HL-60 (cell line): ENCODE measurements at regions not wholly inside any gene's neighbourhood (a gene's known extent, or its start where the extent isn't known, plus 50 kb on each side); places are given as distances from the start of the nearest gene placed in this dataset.

ENCODE experiments used
- DNase-seq, 2 experiments: peaks; one replicate each; pipeline ENCODE4 v3.0.0-alpha.2; 2010 to 2020; ENCODE audit warnings: low read depth in 1 of 2, low spot score in 1 of 2
- H3K27ac ChIP-seq: fragments of 250-450 bp; sonication (Bioruptor Pico); replicated peaks from 2 replicates; pipeline ENCODE4 v1.5.1; 2020; ENCODE audit warnings: mild to moderate bottlenecking, moderate library complexity
- H3K27me3 ChIP-seq: fragments of 250-450 bp; sonication (Bioruptor Pico); 2 replicates; pipeline ENCODE4 v1.5.1; 2021; ENCODE audit warnings: mild to moderate bottlenecking, moderate library complexity; ENCODE audit not compliant: insufficient read depth, poor library complexity, severe bottlenecking
- H3K4me3 ChIP-seq: replicated peaks from 2 replicates; pipeline ENCODE4 v1.5.1; 2011; ENCODE audit warnings: mild to moderate bottlenecking, control low read depth, low read length; ENCODE audit not compliant: insufficient read depth
- GABPA ChIP-seq: IDR thresholded peaks from 2 replicates; pipeline ENCODE4 v1.6.1; 2012; ENCODE audit warnings: low read depth
- POLR2AphosphoS5 ChIP-seq: IDR thresholded peaks from 2 replicates; pipeline ENCODE4 v1.6.1; 2012; ENCODE audit warnings: low read depth
- SPI1 ChIP-seq: IDR thresholded peaks from 2 replicates; pipeline ENCODE4 v1.6.1; 2012; ENCODE audit warnings: low read depth, mild to moderate bottlenecking, borderline replicate concordance
- TF ChIP-seq, protein P1 (sequence below): IDR thresholded peaks from 2 replicates; pipeline ENCODE4 v1.6.1; 2012; ENCODE audit warnings: low read depth; ENCODE audit not compliant: insufficient replicate concordance
- TF ChIP-seq, protein P2 (sequence below): IDR thresholded peaks from one replicate; pipeline ENCODE4 v1.5.1; 2011; ENCODE audit warnings: low read length, control low read depth, inconsistent platforms; ENCODE audit not compliant: insufficient read depth

DNA sequence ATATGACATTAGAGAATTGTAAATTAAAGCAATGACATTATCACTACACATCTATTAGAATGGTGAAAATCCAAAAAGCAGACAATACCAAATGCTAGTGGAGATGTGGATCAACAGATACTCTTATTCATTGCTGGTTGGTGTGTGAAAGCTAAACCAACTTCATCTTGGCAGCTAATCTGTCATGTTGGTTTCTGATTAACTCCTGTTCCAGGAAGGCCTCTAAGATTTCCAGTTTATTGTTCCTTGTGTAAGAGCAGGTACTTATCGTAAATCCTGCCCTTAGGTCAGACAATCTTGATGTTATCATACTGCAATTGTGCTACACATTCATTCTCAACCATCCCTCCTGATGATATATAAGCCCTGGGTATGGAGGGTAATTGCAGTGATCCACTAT is 809.0 kb upstream of the DIAPH2 start:
- DNase-seq = no peak
- TF ChIP-seq, protein P1, sequence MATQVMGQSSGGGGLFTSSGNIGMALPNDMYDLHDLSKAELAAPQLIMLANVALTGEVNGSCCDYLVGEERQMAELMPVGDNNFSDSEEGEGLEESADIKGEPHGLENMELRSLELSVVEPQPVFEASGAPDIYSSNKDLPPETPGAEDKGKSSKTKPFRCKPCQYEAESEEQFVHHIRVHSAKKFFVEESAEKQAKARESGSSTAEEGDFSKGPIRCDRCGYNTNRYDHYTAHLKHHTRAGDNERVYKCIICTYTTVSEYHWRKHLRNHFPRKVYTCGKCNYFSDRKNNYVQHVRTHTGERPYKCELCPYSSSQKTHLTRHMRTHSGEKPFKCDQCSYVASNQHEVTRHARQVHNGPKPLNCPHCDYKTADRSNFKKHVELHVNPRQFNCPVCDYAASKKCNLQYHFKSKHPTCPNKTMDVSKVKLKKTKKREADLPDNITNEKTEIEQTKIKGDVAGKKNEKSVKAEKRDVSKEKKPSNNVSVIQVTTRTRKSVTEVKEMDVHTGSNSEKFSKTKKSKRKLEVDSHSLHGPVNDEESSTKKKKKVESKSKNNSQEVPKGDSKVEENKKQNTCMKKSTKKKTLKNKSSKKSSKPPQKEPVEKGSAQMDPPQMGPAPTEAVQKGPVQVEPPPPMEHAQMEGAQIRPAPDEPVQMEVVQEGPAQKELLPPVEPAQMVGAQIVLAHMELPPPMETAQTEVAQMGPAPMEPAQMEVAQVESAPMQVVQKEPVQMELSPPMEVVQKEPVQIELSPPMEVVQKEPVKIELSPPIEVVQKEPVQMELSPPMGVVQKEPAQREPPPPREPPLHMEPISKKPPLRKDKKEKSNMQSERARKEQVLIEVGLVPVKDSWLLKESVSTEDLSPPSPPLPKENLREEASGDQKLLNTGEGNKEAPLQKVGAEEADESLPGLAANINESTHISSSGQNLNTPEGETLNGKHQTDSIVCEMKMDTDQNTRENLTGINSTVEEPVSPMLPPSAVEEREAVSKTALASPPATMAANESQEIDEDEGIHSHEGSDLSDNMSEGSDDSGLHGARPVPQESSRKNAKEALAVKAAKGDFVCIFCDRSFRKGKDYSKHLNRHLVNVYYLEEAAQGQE = no peak
- TF ChIP-seq SPI1 (no peak), POLR2AphosphoS5 (no peak), GABPA (no peak)
- TF ChIP-seq, protein P2, sequence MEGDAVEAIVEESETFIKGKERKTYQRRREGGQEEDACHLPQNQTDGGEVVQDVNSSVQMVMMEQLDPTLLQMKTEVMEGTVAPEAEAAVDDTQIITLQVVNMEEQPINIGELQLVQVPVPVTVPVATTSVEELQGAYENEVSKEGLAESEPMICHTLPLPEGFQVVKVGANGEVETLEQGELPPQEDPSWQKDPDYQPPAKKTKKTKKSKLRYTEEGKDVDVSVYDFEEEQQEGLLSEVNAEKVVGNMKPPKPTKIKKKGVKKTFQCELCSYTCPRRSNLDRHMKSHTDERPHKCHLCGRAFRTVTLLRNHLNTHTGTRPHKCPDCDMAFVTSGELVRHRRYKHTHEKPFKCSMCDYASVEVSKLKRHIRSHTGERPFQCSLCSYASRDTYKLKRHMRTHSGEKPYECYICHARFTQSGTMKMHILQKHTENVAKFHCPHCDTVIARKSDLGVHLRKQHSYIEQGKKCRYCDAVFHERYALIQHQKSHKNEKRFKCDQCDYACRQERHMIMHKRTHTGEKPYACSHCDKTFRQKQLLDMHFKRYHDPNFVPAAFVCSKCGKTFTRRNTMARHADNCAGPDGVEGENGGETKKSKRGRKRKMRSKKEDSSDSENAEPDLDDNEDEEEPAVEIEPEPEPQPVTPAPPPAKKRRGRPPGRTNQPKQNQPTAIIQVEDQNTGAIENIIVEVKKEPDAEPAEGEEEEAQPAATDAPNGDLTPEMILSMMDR = no peak
- no peaks in the 10 kb centered on the region for H3K27me3 ChIP-seq
- no peak overlapping the region for H3K4me3 ChIP-seq
- no peak overlapping the region for H3K27ac ChIP-seq

DNA sequence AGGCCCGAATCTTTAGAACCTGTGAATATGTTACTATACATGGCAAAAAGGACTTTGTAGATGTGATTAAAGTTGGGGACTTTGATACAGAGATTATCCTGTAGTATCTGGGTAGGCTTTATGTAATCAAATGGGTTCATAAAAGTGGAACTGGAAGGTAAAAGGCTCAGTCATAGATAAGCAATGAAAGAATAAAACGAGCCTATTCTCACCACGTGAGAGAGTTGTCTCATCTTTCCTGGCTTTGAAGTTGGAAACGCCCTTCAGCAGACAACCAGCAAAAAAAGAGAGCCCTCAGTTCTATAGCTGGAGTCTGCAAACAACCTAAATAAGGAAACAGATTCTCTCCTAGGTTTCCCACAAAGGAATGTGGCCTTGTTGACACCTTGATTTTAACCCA is 805.8 kb upstream of the DIAPH2 start:
- TF ChIP-seq SPI1 (no peak), GABPA (no peak), POLR2AphosphoS5 (no peak)
- TF ChIP-seq, protein P1 = no peak
- TF ChIP-seq, protein P2 = no peak
- DNase-seq = no peak
- Histone ChIP-seq H3K4me3 (no peak overlapping the region), H3K27me3 (no peaks in the 10 kb centered on the region), H3K27ac (no peak overlapping the region)

DNA sequence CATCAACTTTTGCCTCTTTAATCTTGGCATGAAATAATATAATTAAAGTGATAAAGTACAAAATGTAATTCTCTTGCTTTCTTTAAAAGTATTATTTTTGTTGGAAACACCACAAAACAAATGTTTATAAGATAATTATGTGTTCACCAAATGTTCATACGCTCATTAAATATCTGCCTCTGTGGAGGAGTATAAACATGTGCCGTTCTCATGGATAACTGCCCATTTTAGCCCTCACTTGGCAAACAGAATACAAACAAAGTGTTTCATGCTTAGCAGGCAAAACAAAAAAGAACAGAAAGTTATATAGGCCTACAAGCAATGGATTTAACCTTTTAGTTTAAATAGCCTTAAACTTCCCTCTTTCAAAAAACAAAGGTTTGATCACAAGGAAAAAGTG is 800.5 kb upstream of the DIAPH2 start:
- Histone ChIP-seq H3K27me3 (no peaks in the 10 kb centered on the region), H3K4me3 (no peak overlapping the region), H3K27ac (no peak overlapping the region)
- no peak for DNase-seq
- TF ChIP-seq GABPA (no peak), SPI1 (no peak), POLR2AphosphoS5 (no peak)
- TF ChIP-seq, protein P1 = no peak
- TF ChIP-seq, protein P2 = no peak
